K562 (cell line): ENCODE measurements at regions not wholly inside any gene's neighbourhood (a gene's known extent, or its start where the extent isn't known, plus 50 kb on each side); places are given as distances from the start of the nearest gene placed in this dataset.

Source experiments
- CTCF ChIP-seq, 3 experiments: IDR thresholded peaks in 2 of 3; conservative IDR thresholded peaks in 1 of 3; 2 replicates each; pipeline ENCODE4 v1.5.1; 2011 to 2012; ENCODE audit warnings: low read length in 3 of 3, mild to moderate bottlenecking in 3 of 3, control low read depth in 2 of 3, improper control_type of control experiment in 1 of 3, inconsistent platforms in 1 of 3, low read depth in 1 of 3, mixed read lengths in 1 of 3, moderate library complexity in 1 of 3; ENCODE audit not compliant: insufficient read depth in 2 of 3
- PTBP1 ChIP-seq: fragments of 200-400 bp; formaldehyde crosslinking; IDR thresholded peaks from 2 replicates; pipeline ENCODE4 v1.6.1; 2017; ENCODE audit warnings: low read depth, low read length
- SRF ChIP-seq, 2 experiments: fragments of 250-450, 450-650 bp in 1 of 2; sonication (Bioruptor Pico) in 1 of 2; sonication (generic) in 1 of 2; formaldehyde crosslinking; IDR thresholded peaks; 2 replicates each; pipeline versions ENCODE4 v1.5.0 to v1.5.1; 2020 to 2022; ENCODE audit warnings: mild to moderate bottlenecking in 1 of 2, missing genetic modification reagents in 1 of 2
- YY1 ChIP-seq, 3 experiments: IDR thresholded peaks; 2 replicates each; pipeline ENCODE4 v1.6.1; 2011; ENCODE audit warnings: low read length in 2 of 3, mild to moderate bottlenecking in 2 of 3, moderate library complexity in 2 of 3, borderline replicate concordance in 1 of 3, control low read depth in 1 of 3, low read depth in 1 of 3; ENCODE audit not compliant: insufficient read depth in 3 of 3, insufficient replicate concordance in 2 of 3, control insufficient read depth in 1 of 3, insufficient read length in 1 of 3; ENCODE audit errors: extremely low read depth in 1 of 3

GRCh38 chr2:204037286-204037685, 100.7 kb downstream of the ICOS start:
- TF ChIP-seq YY1 (IDR thresholded peaks at IDR 0.05; ENCODE audit: borderline replicate concordance in 1 of 3, control insufficient read depth in 1 of 3, extremely low read depth in 1 of 3, insufficient read depth in 3 of 3, insufficient read length in 1 of 3, insufficient replicate concordance in 2 of 3, low read depth in 1 of 3, low read length in 2 of 3) (no peak), PTBP1 (no peak), SRF (CRISPR knock-in tag; IDR thresholded peaks at IDR 0.05) (no peak), CTCF (IDR thresholded peaks at IDR 0.05 in 2 of 3, conservative IDR thresholded peaks at IDR 0.05 in 1 of 3; ENCODE audit: insufficient read depth in 2 of 3, low read depth in 1 of 3, low read length in 3 of 3) (no peak)
